Caco-2 (cell line): ENCODE measurements at regions not wholly inside any gene's neighbourhood (a gene's known extent, or its start where the extent isn't known, plus 50 kb on each side); places are given as distances from the start of the nearest gene placed in this dataset.

Experiments used
- BruUV-seq: library from RNA; stranded (reverse); fragments of 400-500 nt; replicated peaks from 2 replicates; lab custom pipeline; 2021; lab: Mats Ljungman, UMichigan
- CTCF ChIA-PET: fragments of 300-600 bp; sonication (Branson Sonifier 250); formaldehyde crosslinking; loops from one replicate; lab custom pipeline; 2022; ENCODE audit warnings: antibody characterized with exemption; lab: Charles Lee
- POLR2A ChIA-PET: fragments of 300-600 bp; sonication (Branson Sonifier 250); formaldehyde crosslinking; loops from one replicate; lab custom pipeline; 2022; ENCODE audit warnings: antibody characterized with exemption; lab: Charles Lee
- DNase-seq, 2 experiments: peaks; one replicate each; pipeline versions ENCODE4 v3.0.0 to v3.0.0-alpha.2; 2020 to 2022
- H3K27me3 ChIP-seq: replicated peaks from 2 replicates; pipeline ENCODE4 v1.6.0; 2011; ENCODE audit warnings: low read length; ENCODE audit not compliant: control insufficient read depth, insufficient read depth
- H3K36me3 ChIP-seq: 2 replicates; pipeline ENCODE4 v1.5.1; 2011; ENCODE audit warnings: low read length; ENCODE audit not compliant: control insufficient read depth, insufficient read depth
- H3K4me1 ChIP-seq: fragments of 250-450 bp; sonication (Bioruptor Pico); 2 replicates; pipeline ENCODE4 v1.5.1; 2020; ENCODE audit warnings: mild to moderate bottlenecking
- H3K4me3 ChIP-seq: 2 replicates; pipeline ENCODE4 v1.5.1; 2011; ENCODE audit warnings: low read depth, mild to moderate bottlenecking, control low read depth, low read length
- H3K9me3 ChIP-seq: fragments of 250-450 bp; sonication (Bioruptor Pico); 2 replicates; pipeline ENCODE4 v1.5.1; 2020; ENCODE audit warnings: mild to moderate bottlenecking, moderate library complexity
- H3K27ac Mint-ChIP-seq: one replicate; pipeline ENCODE4 v1.8.0; 2022; ENCODE audit warnings: mixed read lengths; ENCODE audit not compliant: unreplicated experiment
- H3K27me3 Mint-ChIP-seq: one replicate; pipeline ENCODE4 v1.8.0; 2022; ENCODE audit warnings: mixed read lengths; ENCODE audit not compliant: insufficient read depth, unreplicated experiment
- H3K36me3 Mint-ChIP-seq: one replicate; pipeline ENCODE4 v1.8.0; 2022; ENCODE audit warnings: mild to moderate bottlenecking, mixed read lengths; ENCODE audit not compliant: insufficient read depth, unreplicated experiment
- H3K4me1 Mint-ChIP-seq: one replicate; pipeline ENCODE4 v1.8.0; 2022; ENCODE audit warnings: low read depth, mixed read lengths; ENCODE audit not compliant: unreplicated experiment
- H3K4me3 Mint-ChIP-seq: one replicate; pipeline ENCODE4 v1.8.0; 2022; ENCODE audit warnings: mild to moderate bottlenecking, moderate library complexity, mixed read lengths; ENCODE audit not compliant: unreplicated experiment
- H3K9me3 Mint-ChIP-seq: one replicate; pipeline ENCODE4 v1.8.0; 2022; ENCODE audit warnings: mixed read lengths; ENCODE audit not compliant: unreplicated experiment
- CTCF ChIP-seq, 2 experiments: fragments of 200-600 bp in 1 of 2; IDR thresholded peaks; 1 replicate in 1 of 2; 2 replicates in 1 of 2; pipeline versions ENCODE4 v1.5.1 to v1.8.0; 2011 to 2022; ENCODE audit warnings: antibody characterized with exemption in 1 of 2, control low read depth in 1 of 2, inconsistent platforms in 1 of 2, low read depth in 1 of 2, low read length in 1 of 2, mild to moderate bottlenecking in 1 of 2, moderate library complexity in 1 of 2; ENCODE audit not compliant: insufficient read depth in 1 of 2, severe bottlenecking in 1 of 2, unreplicated experiment in 1 of 2
- intact Hi-C: fragments of 100-400 bp; cut with micrococcal nuclease; formaldehyde crosslinking; loops from one replicate; pipeline ENCODE4 v1.10.0; 2022; ENCODE audit not compliant: unreplicated experiment

- no peaks in the 10 kb centered on the region for H3K27me3 ChIP-seq
- no TSS peak for BruUV-seq
- no peaks in the 10 kb centered on the region for H3K27me3 Mint-ChIP-seq
- no peaks in the 10 kb centered on the region for H3K9me3 ChIP-seq
- no peak overlapping the region for H3K4me3 Mint-ChIP-seq
- TF ChIP-seq CTCF (IDR thresholded peaks at IDR 0.05; ENCODE audit: insufficient read depth in 1 of 2, low read depth in 1 of 2, low read length in 1 of 2, severe bottlenecking in 1 of 2, unreplicated experiment in 1 of 2), result no peak
- POLR2A ChIA-PET, result no interaction called here
- CTCF ChIA-PET, result no interaction called here
- peaks cover 10% of the 10 kb centered on the region for H3K9me3 Mint-ChIP-seq
- H3K4me1 ChIP-seq, result peaks cover 5% of the 10 kb centered on the region; the same call in 1 of the 2 replicates
- intact Hi-C loops, result no loop called here
- H3K4me3 ChIP-seq, result no peak overlapping the region
- no peaks in the 10 kb centered on the region for H3K36me3 ChIP-seq
- no peaks in the 10 kb centered on the region for H3K36me3 Mint-ChIP-seq
- H3K27ac Mint-ChIP-seq, result no peak overlapping the region
- peaks cover 25% of the 10 kb centered on the region for H3K4me1 Mint-ChIP-seq
- no peak for DNase-seq
Measured at GRCh38 chr7:16317406-16317805, 103.9 kb downstream of the CRPPA start.

- intact Hi-C loops, result no loop called here
- TF ChIP-seq CTCF (IDR thresholded peaks at IDR 0.05; ENCODE audit: insufficient read depth in 1 of 2, low read depth in 1 of 2, low read length in 1 of 2, severe bottlenecking in 1 of 2, unreplicated experiment in 1 of 2), result no peak
Measured at GRCh38 chr7:16315280-16315679, 106.1 kb downstream of the CRPPA start.

DNA sequence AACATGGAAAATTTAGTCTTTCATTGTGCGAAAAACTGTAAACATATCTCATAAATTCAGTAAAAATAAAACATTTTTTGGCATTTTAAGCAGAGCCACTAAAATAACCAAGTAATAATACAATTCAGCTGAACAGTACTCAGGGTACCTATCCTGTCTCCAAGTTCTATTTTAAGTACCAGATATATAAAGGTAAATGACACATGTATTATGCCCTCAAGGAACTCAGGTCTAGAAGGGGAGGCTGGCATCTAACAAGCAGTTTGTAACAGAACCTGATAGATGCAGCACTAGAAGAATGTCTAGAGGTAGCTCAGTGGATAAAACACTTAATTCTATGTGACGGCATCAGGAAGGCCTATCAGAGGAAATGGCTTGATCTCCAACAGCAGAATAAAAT is 112.2 kb downstream of the CRPPA start:
- Mint-ChIP-seq H3K4me3 (no peak overlapping the region), H3K4me1 (no peaks in the 10 kb centered on the region), H3K9me3 (no peaks in the 10 kb centered on the region), H3K27ac (no peak overlapping the region), H3K27me3 (no peaks in the 10 kb centered on the region), H3K36me3 (no peaks in the 10 kb centered on the region)
- BruUV-seq, result no TSS peak
- no peaks in the 10 kb centered on the region for H3K27me3 ChIP-seq
- H3K4me1 ChIP-seq, result no peaks in the 10 kb centered on the region
- no peak overlapping the region for H3K4me3 ChIP-seq
- CTCF ChIA-PET, result no interaction called here
- DNase-seq, result no peak
- POLR2A ChIA-PET, result no interaction called here
- intact Hi-C loops, result no loop called here
- H3K36me3 ChIP-seq, result no peaks in the 10 kb centered on the region
- TF ChIP-seq CTCF (IDR thresholded peaks at IDR 0.05; ENCODE audit: insufficient read depth in 1 of 2, low read depth in 1 of 2, low read length in 1 of 2, severe bottlenecking in 1 of 2, unreplicated experiment in 1 of 2), result no peak
- no peaks in the 10 kb centered on the region for H3K9me3 ChIP-seq

More at GRCh38 chr7:16315280-16315679, 106.1 kb downstream of the CRPPA start:
- Histone ChIP-seq H3K27me3 (no peaks in the 10 kb centered on the region), H3K4me3 (no peak overlapping the region), H3K9me3 (no peaks in the 10 kb centered on the region), H3K36me3 (no peaks in the 10 kb centered on the region), H3K4me1 (peaks cover 5% of the 10 kb centered on the region; the same call in 1 of the 2 replicates)
- no peak overlapping the region for H3K27ac Mint-ChIP-seq
- H3K4me1 Mint-ChIP-seq, result peaks cover 18% of the 10 kb centered on the region
- H3K36me3 Mint-ChIP-seq, result no peaks in the 10 kb centered on the region
- ChIA-PET CTCF (no interaction called here), POLR2A (no interaction called here)
- H3K27me3 Mint-ChIP-seq, result no peaks in the 10 kb centered on the region
- no TSS peak for BruUV-seq
- H3K9me3 Mint-ChIP-seq, result peaks cover 10% of the 10 kb centered on the region
- H3K4me3 Mint-ChIP-seq, result no peak overlapping the region
- DNase-seq, result no peak
